GM23338 (cell line): ENCODE measurements at regions not wholly inside any gene's neighbourhood (a gene's known extent, or its start where the extent isn't known, plus 50 kb on each side); places are given as distances from the start of the nearest gene placed in this dataset.

Experiments used
- ATAC-seq: fragments of 200-7000 bp; cut with Tn5 transposase; 3 replicates; pipeline ENCODE4 v1.9.1; 2020
- DNase-seq: peaks from one replicate; pipeline ENCODE4 v3.0.0-alpha.2; 2015; ENCODE audit warnings: low spot score
- H2AFZ ChIP-seq: fragments of 200-600 bp; sonication (generic); 2 replicates; pipeline ENCODE4 v1.8.0; 2016; ENCODE audit warnings: antibody characterized with exemption, mild to moderate bottlenecking, moderate library complexity
- H3F3A ChIP-seq: fragments of 200-600 bp; sonication (generic); replicated peaks from 2 replicates; pipeline ENCODE4 v1.8.0; 2017; ENCODE audit warnings: antibody characterized with exemption, mixed run types, low read depth
- H3K27ac ChIP-seq: fragments of 200-600 bp; sonication (generic); 2 replicates; pipeline ENCODE4 v1.6.1; 2016; ENCODE audit warnings: low read depth
- H3K27me3 ChIP-seq: fragments of 200-600 bp; sonication (generic); 2 replicates; pipeline ENCODE4 v1.8.0; 2016; ENCODE audit warnings: mild to moderate bottlenecking, mixed run types, moderate library complexity; ENCODE audit not compliant: insufficient read depth
- H3K36me3 ChIP-seq: fragments of 200-600 bp; sonication (generic); 2 replicates; pipeline ENCODE4 v1.8.0; 2016; ENCODE audit warnings: mild to moderate bottlenecking; ENCODE audit not compliant: insufficient read depth
- H3K4me1 ChIP-seq: fragments of 200-600 bp; sonication (generic); 2 replicates; pipeline ENCODE4 v1.8.0; 2016; ENCODE audit warnings: mild to moderate bottlenecking, moderate library complexity; ENCODE audit not compliant: insufficient read depth
- H3K4me2 ChIP-seq: fragments of 200-600 bp; sonication (generic); 2 replicates; pipeline ENCODE4 v1.7.1; 2017; ENCODE audit warnings: mixed run types
- H3K4me3 ChIP-seq: fragments of 200-600 bp; sonication (generic); 2 replicates; pipeline ENCODE4 v1.6.1; 2016; ENCODE audit warnings: mixed run types
- H3K79me2 ChIP-seq: fragments of 200-600 bp; sonication (generic); replicated peaks from 2 replicates; pipeline ENCODE4 v1.8.0; 2017; ENCODE audit warnings: mild to moderate bottlenecking; ENCODE audit not compliant: insufficient read depth
- H3K9me2 ChIP-seq: fragments of 200-600 bp; sonication (generic); 2 replicates; pipeline ENCODE4 v1.8.0; 2017; ENCODE audit not compliant: insufficient read depth
- H4K20me1 ChIP-seq: fragments of 200-600 bp; sonication (generic); replicated peaks from 2 replicates; pipeline ENCODE4 v1.8.0; 2017; ENCODE audit warnings: mild to moderate bottlenecking; ENCODE audit not compliant: insufficient read depth
- H3K27ac Mint-ChIP-seq: 2 replicates; pipeline ENCODE4 v1.8.0; 2020; ENCODE audit warnings: inconsistent platforms, mild to moderate bottlenecking, moderate library complexity, mixed read lengths
- H3K27me3 Mint-ChIP-seq: 3 replicates; pipeline ENCODE4 v1.8.0; 2022; ENCODE audit warnings: low read depth, mild to moderate bottlenecking, moderate library complexity, mixed read lengths, inconsistent platforms; ENCODE audit not compliant: insufficient read depth, poor library complexity
- H3K36me3 Mint-ChIP-seq: 3 replicates; pipeline ENCODE4 v1.8.0; 2021; ENCODE audit warnings: low read depth, mild to moderate bottlenecking, inconsistent platforms, moderate library complexity, mixed read lengths
- H3K4me1 Mint-ChIP-seq: 3 replicates; pipeline ENCODE4 v1.8.0; 2020; ENCODE audit warnings: mild to moderate bottlenecking, inconsistent platforms, mixed read lengths
- H3K4me3 Mint-ChIP-seq: 3 replicates; pipeline ENCODE4 v1.8.0; 2021; ENCODE audit warnings: moderate library complexity, mild to moderate bottlenecking, inconsistent platforms, mixed read lengths
- H3K9me3 Mint-ChIP-seq: 3 replicates; pipeline ENCODE4 v1.8.0; 2020; ENCODE audit warnings: moderate library complexity, mild to moderate bottlenecking, inconsistent platforms, mixed read lengths
- CREB1 ChIP-seq: fragments of 250-450 bp; sonication (Bioruptor Pico); IDR thresholded peaks from 2 replicates; pipeline ENCODE4 v1.5.0; 2020; ENCODE audit warnings: low read depth, mild to moderate bottlenecking, moderate library complexity
- CTCF ChIP-seq, 2 experiments: fragments of 200-600 bp in 1 of 2; sonication (generic) in 1 of 2; conservative IDR thresholded peaks; 2 replicates each; pipeline versions ENCODE4 v1.5.1 to v1.6.1; 2016 to 2017; ENCODE audit warnings: antibody characterized with exemption in 2 of 2, low read depth in 2 of 2, mild to moderate bottlenecking in 2 of 2, moderate library complexity in 1 of 2
- EZH2 ChIP-seq: fragments of 200-600 bp; sonication (generic); IDR thresholded peaks from one replicate; pipeline ENCODE4 v1.8.0; 2017; ENCODE audit warnings: antibody characterized with exemption, mild to moderate bottlenecking, low read depth; ENCODE audit not compliant: unreplicated experiment
- EZH2phosphoT487 ChIP-seq: fragments of 200-600 bp; sonication (generic); IDR thresholded peaks from one replicate; pipeline ENCODE4 v1.8.1; 2018; ENCODE audit warnings: antibody characterized with exemption; ENCODE audit not compliant: unreplicated experiment
- JUNB ChIP-seq: IDR thresholded peaks from one replicate; pipeline ENCODE4 v1.6.1; 2016; ENCODE audit warnings: antibody characterized with exemption; ENCODE audit not compliant: unreplicated experiment
- NANOG ChIP-seq: IDR thresholded peaks from 2 replicates; pipeline ENCODE4 v1.6.1; 2016; ENCODE audit warnings: antibody characterized with exemption, borderline replicate concordance
- POLR2AphosphoS5 ChIP-seq: IDR thresholded peaks from 2 replicates; pipeline ENCODE4 v1.6.1; 2016; ENCODE audit warnings: antibody characterized with exemption, low read depth
- STAT1 ChIP-seq: IDR thresholded peaks from one replicate; pipeline ENCODE4 v1.6.1; 2016; ENCODE audit warnings: antibody characterized with exemption; ENCODE audit not compliant: unreplicated experiment
- ZNF114 ChIP-seq: fragments of 250-450 bp; sonication (Bioruptor Pico); IDR thresholded peaks from 2 replicates; pipeline ENCODE4 v1.5.0; 2020; ENCODE audit warnings: mild to moderate bottlenecking, moderate library complexity
- ZNF331 ChIP-seq: fragments of 250-450 bp; sonication (Bioruptor Pico); IDR thresholded peaks from 2 replicates; pipeline ENCODE4 v1.5.0; 2020; ENCODE audit warnings: low read depth, mild to moderate bottlenecking, moderate library complexity
- ZNF462 ChIP-seq: fragments of 250-450 bp; sonication (Bioruptor Pico); IDR thresholded peaks from 2 replicates; pipeline ENCODE4 v1.5.0; 2020; ENCODE audit warnings: mild to moderate bottlenecking, moderate library complexity
- TF ChIP-seq, protein P1 (sequence below): IDR thresholded peaks from one replicate; pipeline ENCODE4 v1.6.1; 2018; ENCODE audit warnings: antibody characterized with exemption; ENCODE audit not compliant: unreplicated experiment
- TF ChIP-seq, protein P2 (sequence below): IDR thresholded peaks from 2 replicates; pipeline ENCODE4 v1.6.1; 2016; ENCODE audit warnings: antibody characterized with exemption

DNA sequence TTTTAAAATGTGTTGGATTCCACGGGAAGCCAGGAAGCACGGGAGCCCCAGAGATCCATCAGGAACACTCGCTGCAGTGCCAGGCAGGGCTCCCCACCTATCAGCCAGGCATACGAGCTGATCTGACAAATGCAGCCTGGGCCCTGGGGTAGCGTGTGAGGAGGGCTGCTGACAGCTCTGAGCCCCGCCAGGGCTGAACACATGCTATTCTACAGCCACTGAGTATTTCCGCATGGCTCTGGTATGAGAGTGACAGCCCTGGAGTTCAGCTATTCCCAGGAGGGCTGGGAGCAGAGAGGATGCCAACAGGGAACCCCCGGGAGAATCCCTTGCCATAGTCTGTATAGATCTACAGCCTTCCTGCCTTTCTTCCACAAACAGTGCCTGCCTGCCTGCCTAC is 237.3 kb upstream of the ZMIZ1 start:
- no peaks in the 10 kb centered on the region for H3F3A ChIP-seq
- H3K9me3 Mint-ChIP-seq: peaks cover 32% of the 10 kb centered on the region
- no peak overlapping the region for H3K4me2 ChIP-seq
- peaks cover 12% of the 10 kb centered on the region for H3K4me1 Mint-ChIP-seq
- no peaks in the 10 kb centered on the region for H3K27me3 ChIP-seq
- no peak overlapping the region for H3K4me3 Mint-ChIP-seq
- H3K79me2 ChIP-seq: no peaks in the 10 kb centered on the region
- no peaks in the 10 kb centered on the region for H4K20me1 ChIP-seq
- TF ChIP-seq, protein P1, sequence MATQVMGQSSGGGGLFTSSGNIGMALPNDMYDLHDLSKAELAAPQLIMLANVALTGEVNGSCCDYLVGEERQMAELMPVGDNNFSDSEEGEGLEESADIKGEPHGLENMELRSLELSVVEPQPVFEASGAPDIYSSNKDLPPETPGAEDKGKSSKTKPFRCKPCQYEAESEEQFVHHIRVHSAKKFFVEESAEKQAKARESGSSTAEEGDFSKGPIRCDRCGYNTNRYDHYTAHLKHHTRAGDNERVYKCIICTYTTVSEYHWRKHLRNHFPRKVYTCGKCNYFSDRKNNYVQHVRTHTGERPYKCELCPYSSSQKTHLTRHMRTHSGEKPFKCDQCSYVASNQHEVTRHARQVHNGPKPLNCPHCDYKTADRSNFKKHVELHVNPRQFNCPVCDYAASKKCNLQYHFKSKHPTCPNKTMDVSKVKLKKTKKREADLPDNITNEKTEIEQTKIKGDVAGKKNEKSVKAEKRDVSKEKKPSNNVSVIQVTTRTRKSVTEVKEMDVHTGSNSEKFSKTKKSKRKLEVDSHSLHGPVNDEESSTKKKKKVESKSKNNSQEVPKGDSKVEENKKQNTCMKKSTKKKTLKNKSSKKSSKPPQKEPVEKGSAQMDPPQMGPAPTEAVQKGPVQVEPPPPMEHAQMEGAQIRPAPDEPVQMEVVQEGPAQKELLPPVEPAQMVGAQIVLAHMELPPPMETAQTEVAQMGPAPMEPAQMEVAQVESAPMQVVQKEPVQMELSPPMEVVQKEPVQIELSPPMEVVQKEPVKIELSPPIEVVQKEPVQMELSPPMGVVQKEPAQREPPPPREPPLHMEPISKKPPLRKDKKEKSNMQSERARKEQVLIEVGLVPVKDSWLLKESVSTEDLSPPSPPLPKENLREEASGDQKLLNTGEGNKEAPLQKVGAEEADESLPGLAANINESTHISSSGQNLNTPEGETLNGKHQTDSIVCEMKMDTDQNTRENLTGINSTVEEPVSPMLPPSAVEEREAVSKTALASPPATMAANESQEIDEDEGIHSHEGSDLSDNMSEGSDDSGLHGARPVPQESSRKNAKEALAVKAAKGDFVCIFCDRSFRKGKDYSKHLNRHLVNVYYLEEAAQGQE: no peak
- TF ChIP-seq JUNB: no peak
- TF ChIP-seq ZNF114 (CRISPR knock-in tag): no peak
- TF ChIP-seq CREB1 (CRISPR knock-in tag): no peak
- TF ChIP-seq CTCF (conservative IDR thresholded peaks at IDR 0.05; ENCODE audit: low read depth in 2 of 2): no peak
- no peak for TF ChIP-seq ZNF462 (CRISPR knock-in tag)
- no peak for TF ChIP-seq EZH2
- no peak for TF ChIP-seq ZNF331 (CRISPR knock-in tag)
- no peak for TF ChIP-seq EZH2phosphoT487
- TF ChIP-seq, protein P2, sequence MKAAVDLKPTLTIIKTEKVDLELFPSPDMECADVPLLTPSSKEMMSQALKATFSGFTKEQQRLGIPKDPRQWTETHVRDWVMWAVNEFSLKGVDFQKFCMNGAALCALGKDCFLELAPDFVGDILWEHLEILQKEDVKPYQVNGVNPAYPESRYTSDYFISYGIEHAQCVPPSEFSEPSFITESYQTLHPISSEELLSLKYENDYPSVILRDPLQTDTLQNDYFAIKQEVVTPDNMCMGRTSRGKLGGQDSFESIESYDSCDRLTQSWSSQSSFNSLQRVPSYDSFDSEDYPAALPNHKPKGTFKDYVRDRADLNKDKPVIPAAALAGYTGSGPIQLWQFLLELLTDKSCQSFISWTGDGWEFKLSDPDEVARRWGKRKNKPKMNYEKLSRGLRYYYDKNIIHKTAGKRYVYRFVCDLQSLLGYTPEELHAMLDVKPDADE: no peak
- TF ChIP-seq STAT1: no peak
- no peak for TF ChIP-seq NANOG
- no peak for TF ChIP-seq POLR2AphosphoS5
- no peak for DNase-seq
- H3K4me3 ChIP-seq: no peak overlapping the region
- H3K4me1 ChIP-seq: no peaks in the 10 kb centered on the region
- no peak for ATAC-seq
- H3K27ac Mint-ChIP-seq: no peak overlapping the region
- no peak overlapping the region for H3K27ac ChIP-seq
- peaks cover 9% of the 10 kb centered on the region for H3K27me3 Mint-ChIP-seq
- H3K9me2 ChIP-seq: peaks cover 11% of the 10 kb centered on the region; the same call in 1 of the 2 replicates
- no peaks in the 10 kb centered on the region for H3K36me3 ChIP-seq
- H3K36me3 Mint-ChIP-seq: peaks cover 8% of the 10 kb centered on the region; the same call in 2 of the 3 replicates
- no peak overlapping the region for H2AFZ ChIP-seq
